Fibroblast of skin of scalp (primary cell): ENCODE measurements at regions not wholly inside any gene's neighbourhood (a gene's known extent, or its start where the extent isn't known, plus 50 kb on each side); places are given as distances from the start of the nearest gene placed in this dataset.
A peak's percentile ranks its signal among the peaks of the same experiment; 100 is the strongest.

Experiments used
- DNase-seq: peaks from one replicate; pipeline ENCODE4 v3.0.0-alpha.2; 2013

GRCh38 chr2:42969231-42970150 lies 177.1 kb upstream of the HAAO start:
- DNase-seq, result peak; percentile 96

GRCh38 chr2:42967959-42968674 lies 175.7 kb upstream of the HAAO start:
- DNase-seq, result peak; percentile 94

GRCh38 chr2:42965910-42966309 lies 173.5 kb upstream of the HAAO start:
- DNase-seq, result no peak

- DNase-seq, result no peak
These were observed 172.8 kb upstream of the HAAO start for GRCh38 chr2:42965196-42965595.

- peak; percentile 96 for DNase-seq
These were observed 172.2 kb upstream of the HAAO start for GRCh38 chr2:42964439-42965083.

GRCh38 chr2:42963452-42964068 lies 171.2 kb upstream of the HAAO start:
- DNase-seq, result no peak

GRCh38 chr2:42962508-42962953 lies 170.1 kb upstream of the HAAO start:
- peak; percentile 65 for DNase-seq

GRCh38 chr2:42961961-42962360 lies 169.6 kb upstream of the HAAO start:
- DNase-seq, result no peak

- DNase-seq, result no peak
These were observed 169.0 kb upstream of the HAAO start for GRCh38 chr2:42961385-42961811.

- no peak for DNase-seq
These were observed 168.4 kb upstream of the HAAO start for GRCh38 chr2:42960842-42961180.

- no peak for DNase-seq
These were observed 167.8 kb upstream of the HAAO start for GRCh38 chr2:42960002-42960841.

- DNase-seq, result peak; percentile 52
These were observed 167.0 kb upstream of the HAAO start for GRCh38 chr2:42959234-42960001.

- no peak for DNase-seq
These were observed 166.4 kb upstream of the HAAO start for GRCh38 chr2:42958741-42959233.

- DNase-seq, result peak; percentile 49
These were observed 165.5 kb upstream of the HAAO start for GRCh38 chr2:42957861-42958301.

GRCh38 chr2:42957109-42957860 lies 164.9 kb upstream of the HAAO start:
- DNase-seq, result no peak

GRCh38 chr2:42954227-42954962 lies 162.0 kb upstream of the HAAO start:
- peak; percentile 84 for DNase-seq

- no peak for DNase-seq
These were observed 160.8 kb upstream of the HAAO start for GRCh38 chr2:42953216-42953615.

GRCh38 chr2:42951263-42951938 lies 159.0 kb upstream of the HAAO start:
- no peak for DNase-seq

- DNase-seq, result no peak
These were observed 156.7 kb upstream of the HAAO start for GRCh38 chr2:42949125-42949524.
